RWPE1 (cell line): ENCODE measurements at regions not wholly inside any gene's neighbourhood (a gene's known extent, or its start where the extent isn't known, plus 50 kb on each side); places are given as distances from the start of the nearest gene placed in this dataset.
A peak's percentile ranks its signal among the peaks of the same experiment; 100 is the strongest.

Source experiments
- CTCF ChIA-PET: fragments of 350-600 bp; sonication (Branson Sonifier 250); formaldehyde crosslinking; extraction: SDS; loops from one replicate; lab custom pipeline; 2021; lab: Yijun Ruan, JAX
- POLR2A ChIA-PET: fragments of 400-600 bp; formaldehyde crosslinking; extraction: SDS; loops from one replicate; lab custom pipeline; 2020; ENCODE audit warnings: antibody characterized with exemption; ENCODE audit not compliant: low non-redundant PET; lab: Yijun Ruan, JAX
- DNase-seq: peaks from one replicate; pipeline ENCODE4 v3.0.0; 2012; ENCODE audit warnings: low spot score
- H3K27ac ChIP-seq: fragments of 450-650 bp; 2 replicates; pipeline ENCODE4 v1.5.1; 2017
- TF ChIP-seq, protein P1 (sequence below): fragments of 450-650 bp; conservative IDR thresholded peaks from 2 replicates; pipeline ENCODE4 v1.5.1; 2017; ENCODE audit warnings: low read depth, mild to moderate bottlenecking

DNA sequence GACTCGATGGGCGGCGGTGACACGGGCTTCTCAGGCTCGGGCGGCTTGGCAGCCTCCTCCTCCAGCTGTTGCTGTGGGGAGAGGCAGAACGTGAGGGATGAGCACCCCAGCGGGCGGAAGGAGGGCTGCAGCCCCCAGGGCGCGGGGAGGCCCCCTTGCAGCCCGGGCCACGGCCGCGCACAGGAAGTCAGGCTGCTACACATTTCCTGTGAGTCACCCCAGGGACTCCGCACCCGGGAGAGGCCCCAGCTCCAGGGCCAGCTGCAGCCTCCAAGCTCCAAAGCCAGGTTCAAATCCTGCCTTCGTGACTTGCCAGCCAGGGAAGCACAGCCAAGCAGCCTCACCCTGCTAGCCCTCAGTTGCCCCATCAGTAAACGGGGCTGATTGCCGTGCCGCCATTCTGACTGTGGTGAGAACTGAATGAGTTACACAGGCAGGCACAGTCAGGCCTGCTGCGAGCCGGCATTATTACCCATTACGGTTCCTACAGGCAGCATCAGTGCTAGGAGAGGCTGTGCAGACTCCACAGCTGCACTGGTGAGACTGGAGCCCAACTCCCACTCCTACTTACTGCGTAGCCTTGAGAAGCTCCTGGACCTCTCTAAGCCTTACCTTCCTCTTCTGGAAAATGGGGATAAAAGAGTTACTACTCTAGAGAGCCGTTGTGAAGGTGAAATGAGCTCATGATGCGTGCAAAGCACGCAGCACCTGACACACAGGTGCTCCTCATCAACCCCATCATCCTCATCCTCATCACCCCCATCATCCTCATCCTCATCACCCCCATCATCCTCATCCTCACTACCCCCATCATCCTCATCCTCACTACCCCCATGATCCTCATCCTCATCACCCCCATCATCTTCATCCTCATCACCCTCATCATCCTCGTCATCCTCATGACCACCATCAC is 100.9 kb downstream of the NCOR2 start:
- ChIA-PET POLR2A (no interaction called here), CTCF (no interaction called here)
- H3K27ac ChIP-seq: peak overlapping the region; percentile 40
- no peak for DNase-seq
- TF ChIP-seq, protein P1, sequence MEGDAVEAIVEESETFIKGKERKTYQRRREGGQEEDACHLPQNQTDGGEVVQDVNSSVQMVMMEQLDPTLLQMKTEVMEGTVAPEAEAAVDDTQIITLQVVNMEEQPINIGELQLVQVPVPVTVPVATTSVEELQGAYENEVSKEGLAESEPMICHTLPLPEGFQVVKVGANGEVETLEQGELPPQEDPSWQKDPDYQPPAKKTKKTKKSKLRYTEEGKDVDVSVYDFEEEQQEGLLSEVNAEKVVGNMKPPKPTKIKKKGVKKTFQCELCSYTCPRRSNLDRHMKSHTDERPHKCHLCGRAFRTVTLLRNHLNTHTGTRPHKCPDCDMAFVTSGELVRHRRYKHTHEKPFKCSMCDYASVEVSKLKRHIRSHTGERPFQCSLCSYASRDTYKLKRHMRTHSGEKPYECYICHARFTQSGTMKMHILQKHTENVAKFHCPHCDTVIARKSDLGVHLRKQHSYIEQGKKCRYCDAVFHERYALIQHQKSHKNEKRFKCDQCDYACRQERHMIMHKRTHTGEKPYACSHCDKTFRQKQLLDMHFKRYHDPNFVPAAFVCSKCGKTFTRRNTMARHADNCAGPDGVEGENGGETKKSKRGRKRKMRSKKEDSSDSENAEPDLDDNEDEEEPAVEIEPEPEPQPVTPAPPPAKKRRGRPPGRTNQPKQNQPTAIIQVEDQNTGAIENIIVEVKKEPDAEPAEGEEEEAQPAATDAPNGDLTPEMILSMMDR: no peak

- no peak for DNase-seq
- peak overlapping the region; percentile 40 for H3K27ac ChIP-seq
- TF ChIP-seq, protein P1: no peak
- ChIA-PET POLR2A (no interaction called here), CTCF (no interaction called here)
These were observed 101.9 kb downstream of the NCOR2 start for GRCh38 chr12:124465473-124465872.

- ChIA-PET POLR2A (no interaction called here), CTCF (interaction anchor here (0.6 kb wide), 1 partner anchor 9 kb away, joined by 3 read pairs; no protein-coding TSS in a partner anchor)
- H3K27ac ChIP-seq: peak overlapping the region; percentile 12; the same call in 1 of the 2 replicates
- DNase-seq: no peak
- TF ChIP-seq, protein P1: no peak
These were observed 102.6 kb downstream of the NCOR2 start for GRCh38 chr12:124464830-124465229.

DNA sequence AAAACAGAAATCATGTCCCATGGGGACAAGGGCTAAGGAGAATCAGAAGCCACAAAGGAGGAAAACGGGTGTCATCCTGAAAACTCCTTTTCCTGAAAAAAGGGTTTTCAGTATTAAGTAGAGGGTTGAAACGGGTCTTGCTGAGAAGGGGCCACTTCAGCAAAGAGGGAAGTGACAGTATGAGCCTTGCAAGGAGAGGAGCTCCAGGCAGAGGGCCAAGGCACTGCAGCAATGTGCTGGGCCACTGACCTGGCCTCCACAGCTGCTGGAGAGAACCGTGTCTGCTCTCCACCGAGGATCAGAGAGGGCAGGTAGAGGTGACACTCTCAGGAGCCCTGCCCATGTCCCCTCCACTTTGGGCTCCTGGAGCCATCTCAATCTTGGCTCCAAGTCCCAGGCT is 103.3 kb downstream of the NCOR2 start:
- CTCF ChIA-PET: no interaction called here

DNA sequence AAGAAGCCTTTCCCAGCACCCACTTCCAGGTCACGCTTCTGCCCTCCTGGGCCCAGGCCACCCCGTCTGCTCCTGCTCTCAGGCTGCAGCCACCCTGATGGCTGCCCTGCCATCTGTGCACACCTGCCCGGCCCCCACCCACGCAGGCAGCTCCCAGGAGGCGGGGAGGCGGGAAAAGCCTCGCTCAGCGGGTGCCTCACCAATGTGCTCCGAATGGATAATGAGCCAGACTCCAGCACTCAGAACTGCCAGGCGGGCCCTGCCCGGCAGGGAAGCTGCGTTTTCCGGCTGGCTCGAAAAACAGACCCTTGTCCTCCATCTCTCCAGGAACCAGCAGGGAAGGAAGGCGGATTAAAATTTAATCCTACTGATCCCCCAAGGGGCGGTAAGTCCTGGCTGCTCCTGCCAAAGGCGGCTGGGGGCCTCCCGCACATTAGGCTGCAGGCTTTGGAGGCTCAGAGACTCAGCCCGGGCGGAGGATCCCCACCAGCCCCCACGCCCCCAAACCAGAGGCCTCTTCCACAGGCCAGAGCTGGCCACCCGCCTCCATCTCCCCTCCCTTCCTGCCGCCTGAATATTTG is 104.0 kb downstream of the NCOR2 start:
- ChIA-PET POLR2A (no interaction called here), CTCF (no interaction called here)
- TF ChIP-seq, protein P1: no peak
- DNase-seq: no peak
- H3K27ac ChIP-seq: peak overlapping the region; percentile 51

More for the DNA sequence above, 103.3 kb downstream of the NCOR2 start:
- DNase-seq: no peak
- peak overlapping the region; percentile 51 for H3K27ac ChIP-seq
- POLR2A ChIA-PET: no interaction called here
- TF ChIP-seq, protein P1: no peak

GRCh38 chr12:124462750-124463149 is 104.7 kb downstream of the NCOR2 start:
- ChIA-PET CTCF (no interaction called here), POLR2A (no interaction called here)
- peak overlapping the region; percentile 51 for H3K27ac ChIP-seq
- TF ChIP-seq, protein P1: no peak
- no peak for DNase-seq
